Ascending aorta (tissue), 2 donors: ENCODE measurements at regions not wholly inside any gene's neighbourhood (a gene's known extent, or its start where the extent isn't known, plus 50 kb on each side); places are given as distances from the start of the nearest gene placed in this dataset.
"Not testable (repeated sequence)": the region's sequence is repeated elsewhere in the genome, so short reads cannot be mapped to it uniquely, and the experiment has no call there.

Experiments used
- DNase-seq, 2 donors: peaks; one replicate each; pipeline ENCODE4 v3.0.0-alpha.2; 2019; ENCODE audit warnings: low spot score in 2 of 2
- H3K27ac ChIP-seq, 2 donors: fragments of 200-600 bp; sonication (generic); one replicate each; pipeline ENCODE4 v1.5.1; 2016 to 2017; ENCODE audit warnings: mild to moderate bottlenecking in 1 of 2
- H3K27me3 ChIP-seq: fragments of 200-600 bp; sonication (generic); one replicate; pipeline ENCODE4 v1.5.1; 2017
- H3K36me3 ChIP-seq, 2 donors: fragments of 200-600 bp; sonication (generic); one replicate each; pipeline ENCODE4 v1.5.1; 2016
- H3K4me1 ChIP-seq, 2 donors: fragments of 200-600 bp; sonication (generic); one replicate each; pipeline ENCODE4 v1.5.1; 2016 to 2017; ENCODE audit warnings: mild to moderate bottlenecking in 1 of 2
- H3K4me3 ChIP-seq, 2 donors: fragments of 200-600 bp; sonication (generic); one replicate each; pipeline ENCODE4 v1.5.1; 2016 to 2017; ENCODE audit warnings: mild to moderate bottlenecking in 1 of 2
- H3K9me3 ChIP-seq, 2 donors: fragments of 200-600 bp; sonication (generic); one replicate each; pipeline ENCODE4 v1.5.1; 2016
- intact Hi-C: fragments of 100-400 bp; cut with DNase I; formaldehyde crosslinking; loops from one replicate; pipeline ENCODE4 v1.15.1; 2023
- TF ChIP-seq, protein P1 (sequence below), 3 experiments: fragments of 200-600 bp in 2 of 3; fragments of 450-650 bp in 1 of 3; sonication (generic) in 2 of 3; IDR thresholded peaks; one replicate each; pipeline ENCODE4 v1.5.1; 2016 to 2019; ENCODE audit warnings: antibody characterized with exemption in 3 of 3, mild to moderate bottlenecking in 1 of 3, moderate library complexity in 1 of 3

DNA sequence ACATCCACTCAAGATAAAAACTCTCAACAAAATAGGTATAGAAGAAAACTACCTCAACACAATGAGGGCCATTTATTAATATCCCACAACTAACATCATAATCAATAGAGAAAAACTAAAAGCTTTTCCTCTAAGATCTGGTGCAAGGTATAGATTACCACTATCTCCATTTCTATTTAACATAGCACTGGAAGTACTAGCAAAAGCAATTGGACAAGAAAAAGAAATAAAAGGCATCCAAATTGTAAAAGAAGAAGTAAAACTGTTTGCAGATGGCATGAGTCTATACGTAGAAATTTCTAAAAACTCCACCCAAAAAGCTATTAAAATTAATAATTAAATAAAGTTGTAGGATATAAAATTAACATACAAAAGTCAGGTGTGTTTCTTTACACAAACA, 230.8 kb upstream of the PRSS16 start:
- Histone ChIP-seq H3K4me1 (no peaks in the 10 kb centered on the region), H3K27me3 (no peaks in the 10 kb centered on the region), H3K36me3 (no peaks in the 10 kb centered on the region), H3K27ac (no peak overlapping the region), H3K9me3 (peaks cover 11 to 32% of the 10 kb centered on the region in 2 donors), H3K4me3 (no peak overlapping the region)
- TF ChIP-seq, protein P1, sequence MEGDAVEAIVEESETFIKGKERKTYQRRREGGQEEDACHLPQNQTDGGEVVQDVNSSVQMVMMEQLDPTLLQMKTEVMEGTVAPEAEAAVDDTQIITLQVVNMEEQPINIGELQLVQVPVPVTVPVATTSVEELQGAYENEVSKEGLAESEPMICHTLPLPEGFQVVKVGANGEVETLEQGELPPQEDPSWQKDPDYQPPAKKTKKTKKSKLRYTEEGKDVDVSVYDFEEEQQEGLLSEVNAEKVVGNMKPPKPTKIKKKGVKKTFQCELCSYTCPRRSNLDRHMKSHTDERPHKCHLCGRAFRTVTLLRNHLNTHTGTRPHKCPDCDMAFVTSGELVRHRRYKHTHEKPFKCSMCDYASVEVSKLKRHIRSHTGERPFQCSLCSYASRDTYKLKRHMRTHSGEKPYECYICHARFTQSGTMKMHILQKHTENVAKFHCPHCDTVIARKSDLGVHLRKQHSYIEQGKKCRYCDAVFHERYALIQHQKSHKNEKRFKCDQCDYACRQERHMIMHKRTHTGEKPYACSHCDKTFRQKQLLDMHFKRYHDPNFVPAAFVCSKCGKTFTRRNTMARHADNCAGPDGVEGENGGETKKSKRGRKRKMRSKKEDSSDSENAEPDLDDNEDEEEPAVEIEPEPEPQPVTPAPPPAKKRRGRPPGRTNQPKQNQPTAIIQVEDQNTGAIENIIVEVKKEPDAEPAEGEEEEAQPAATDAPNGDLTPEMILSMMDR (IDR thresholded peaks at IDR 0.05): no peak
- no peak for DNase-seq
- intact Hi-C loops: no loop called here

DNA sequence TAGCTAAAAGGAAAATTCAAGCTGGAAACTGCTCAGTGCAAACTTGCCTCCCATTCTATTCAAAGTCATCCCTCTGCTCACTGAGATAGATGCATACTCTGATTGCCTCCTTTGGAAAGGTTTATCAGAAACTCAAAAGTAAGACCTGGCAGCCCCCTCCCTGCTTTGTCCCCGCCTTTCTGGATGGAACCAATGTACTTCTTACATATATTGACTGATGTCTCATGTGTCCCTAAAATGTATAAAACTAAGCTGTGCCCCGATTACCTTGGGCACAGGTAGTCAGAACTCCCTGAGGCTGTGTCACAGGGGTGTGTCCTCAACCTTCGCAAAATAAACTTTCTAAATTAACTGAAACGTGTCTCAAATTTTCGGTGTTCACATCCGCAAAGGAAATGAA, 229.1 kb upstream of the PRSS16 start:
- H3K27ac ChIP-seq, H3K36me3 ChIP-seq, H3K27me3 ChIP-seq, intact Hi-C loops, H3K4me3 ChIP-seq, DNase-seq, H3K4me1 ChIP-seq: not testable (repeated sequence)
- peaks cover 11 to 32% of the 10 kb centered on the region in 2 donors for H3K9me3 ChIP-seq

DNA sequence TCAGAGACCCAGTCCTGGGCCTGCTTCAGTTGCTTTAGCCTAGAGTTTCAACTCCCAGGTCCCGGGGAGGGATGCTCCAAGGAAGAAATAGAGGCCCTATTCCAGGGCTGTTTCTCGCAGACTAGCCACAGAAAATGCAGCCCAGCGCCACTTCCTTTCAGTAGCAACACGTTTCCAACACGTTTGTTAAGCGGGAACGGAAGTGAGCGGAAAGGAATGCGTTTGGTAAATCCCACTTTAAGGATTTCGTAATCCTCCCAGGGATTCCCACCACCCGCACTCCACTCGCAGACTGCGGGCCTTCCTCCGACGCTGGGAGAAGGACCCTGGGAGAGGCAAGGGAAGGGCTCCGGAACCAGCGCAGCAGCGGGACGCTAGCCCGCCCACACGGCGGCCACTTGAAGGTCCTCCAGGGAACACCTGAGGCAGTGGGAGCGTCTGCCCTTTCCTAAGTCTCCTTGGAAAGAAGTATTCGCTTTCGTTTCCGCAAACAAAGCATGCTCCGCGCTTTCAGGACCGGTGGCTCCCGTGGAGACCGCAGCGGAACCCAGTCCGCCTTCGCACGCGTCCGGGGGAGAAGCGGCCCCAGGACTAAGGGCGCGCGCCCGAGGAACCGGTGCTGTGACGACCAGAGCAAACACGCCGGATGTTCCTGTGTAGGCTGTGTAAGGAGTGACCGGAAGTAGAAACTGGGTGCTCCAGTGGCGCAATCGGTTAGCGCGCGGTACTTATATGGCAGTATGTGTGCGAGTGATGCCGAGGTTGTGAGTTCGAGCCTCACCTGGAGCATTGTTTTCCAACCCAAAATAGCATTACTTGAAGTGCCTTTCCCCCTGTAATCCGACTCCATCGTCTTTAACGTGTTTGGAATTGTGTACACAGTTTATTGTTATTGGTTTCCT, 227.6 kb upstream of the PRSS16 start:
- H3K4me1 ChIP-seq: no peaks in the 10 kb centered on the region
- H3K27ac ChIP-seq: peak overlapping the region; percentile 84 to 90
- peak overlapping the region; percentile 66 to 85 for H3K4me3 ChIP-seq
- DNase-seq: peak; percentile 29 to 91
- intact Hi-C loops: no loop called here
- TF ChIP-seq, protein P1 (IDR thresholded peaks at IDR 0.05): no peak
- peaks cover 11 to 29% of the 10 kb centered on the region in 2 donors for H3K9me3 ChIP-seq
- H3K27me3 ChIP-seq: no peaks in the 10 kb centered on the region
- H3K36me3 ChIP-seq: no peaks in the 10 kb centered on the region

DNA sequence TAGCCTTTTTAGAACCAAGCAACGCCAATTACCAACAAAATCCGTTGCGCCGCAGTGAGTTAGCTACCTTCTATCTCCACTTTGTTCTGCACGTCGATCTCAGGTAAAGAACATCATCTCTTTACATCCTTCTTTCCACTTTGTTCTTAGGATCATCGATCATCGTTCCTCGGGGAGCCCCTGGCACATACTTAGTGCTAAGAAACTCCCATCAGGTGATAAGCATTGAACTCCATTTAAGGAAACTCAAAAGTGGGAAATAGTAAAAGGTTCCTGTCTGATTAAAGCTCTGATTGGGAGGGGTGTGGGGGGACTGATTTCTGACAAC, 227.0 kb upstream of the PRSS16 start:
- Histone ChIP-seq H3K36me3 (no peaks in the 10 kb centered on the region), H3K4me1 (no peaks in the 10 kb centered on the region), H3K27me3 (no peaks in the 10 kb centered on the region), H3K9me3 (peaks cover 11 to 23% of the 10 kb centered on the region in 2 donors), H3K4me3 (peak overlapping the region; percentile 66 to 85), H3K27ac (peak overlapping the region; percentile 84 to 90)
- intact Hi-C loops: no loop called here
- no peak for DNase-seq
- TF ChIP-seq, protein P1 (IDR thresholded peaks at IDR 0.05): no peak

DNA sequence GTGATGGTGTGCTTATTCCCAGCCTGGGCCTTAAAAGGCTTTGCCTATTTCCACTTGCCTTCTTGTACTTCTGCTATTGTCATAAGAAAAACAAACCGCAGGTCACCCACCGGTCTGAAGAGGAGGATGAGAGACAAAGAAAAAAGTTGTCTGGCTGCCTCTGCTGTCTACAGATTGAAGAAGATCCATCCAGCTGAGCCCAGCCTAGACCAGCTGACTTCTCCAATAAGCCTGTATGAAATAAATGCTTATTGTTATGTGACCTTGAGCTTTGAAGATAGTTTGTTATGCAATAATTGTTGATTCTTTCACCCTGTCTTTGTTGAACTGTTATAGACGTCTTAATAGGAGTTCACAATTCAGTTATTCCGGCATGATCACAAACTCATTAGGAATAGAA, 223.8 kb upstream of the PRSS16 start:
- intact Hi-C loops: no loop called here
- H3K9me3 ChIP-seq: no peaks in the 10 kb centered on the region
- DNase-seq: no peak
- H3K27ac ChIP-seq: no peak overlapping the region
- TF ChIP-seq, protein P1 (IDR thresholded peaks at IDR 0.05): no peak
- no peaks in the 10 kb centered on the region for H3K27me3 ChIP-seq
- H3K4me1 ChIP-seq: no peaks in the 10 kb centered on the region
- H3K36me3 ChIP-seq: no peaks in the 10 kb centered on the region
- no peak overlapping the region for H3K4me3 ChIP-seq

DNA sequence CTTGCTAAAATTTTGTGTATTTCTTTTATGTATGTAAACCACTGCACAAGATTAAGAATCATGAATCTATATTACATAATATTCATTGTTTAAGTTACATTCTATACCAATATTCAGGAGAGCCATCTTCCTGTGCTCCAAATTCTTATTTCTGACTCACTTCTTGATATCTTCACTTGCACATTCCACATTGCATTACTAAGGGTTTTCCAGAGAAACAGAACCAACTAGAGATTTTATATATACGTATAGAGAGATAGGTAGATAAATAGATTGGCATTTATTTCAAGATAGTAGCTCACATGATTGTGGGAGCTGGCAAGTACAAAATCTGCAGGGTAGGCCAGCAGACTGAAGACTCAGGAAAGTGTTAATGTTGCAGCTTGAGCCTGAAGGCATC, 222.2 kb upstream of the PRSS16 start:
- no peak overlapping the region for H3K27ac ChIP-seq
- intact Hi-C loops: no loop called here
- DNase-seq: no peak
- H3K27me3 ChIP-seq: no peaks in the 10 kb centered on the region
- no peaks in the 10 kb centered on the region for H3K4me1 ChIP-seq
- no peaks in the 10 kb centered on the region for H3K9me3 ChIP-seq
- TF ChIP-seq, protein P1 (IDR thresholded peaks at IDR 0.05): no peak
- H3K4me3 ChIP-seq: no peak overlapping the region
- no peaks in the 10 kb centered on the region for H3K36me3 ChIP-seq
